ENCODE measurements at regions not wholly inside any gene's neighbourhood (a gene's known extent, or its start where the extent isn't known, plus 50 kb on each side); places are given as distances from the start of the nearest gene placed in this dataset.

DNA sequence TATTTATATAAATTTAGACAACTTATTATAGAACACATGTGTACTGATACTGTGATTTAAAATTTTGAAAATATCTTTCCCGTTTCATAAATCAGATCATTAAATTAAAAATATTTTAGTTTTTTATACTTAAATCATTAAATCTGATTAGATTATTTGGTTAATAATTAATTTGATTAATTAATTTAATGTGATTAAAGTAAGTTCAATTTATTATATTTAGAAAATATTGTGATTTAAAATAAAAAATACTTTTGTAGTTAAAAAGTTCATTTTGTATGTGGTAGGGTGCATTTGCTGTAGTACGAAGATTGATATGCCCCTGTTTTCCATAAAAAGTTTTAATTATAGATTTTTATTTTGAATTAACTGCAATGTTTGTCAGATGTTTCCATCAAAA is 1323.4 kb downstream of the RAPGEF2 start:
- no peak for TF ChIP-seq GATA2 (IDR thresholded peaks at IDR 0.05; ENCODE audit: low read depth, low read length)
- no peak for TF ChIP-seq GATA3 (IDR thresholded peaks at IDR 0.05; ENCODE audit: low read depth, low read length)
